ENCODE measurements at regions not wholly inside any gene's neighbourhood (a gene's known extent, or its start where the extent isn't known, plus 50 kb on each side); places are given as distances from the start of the nearest gene placed in this dataset.

DNA sequence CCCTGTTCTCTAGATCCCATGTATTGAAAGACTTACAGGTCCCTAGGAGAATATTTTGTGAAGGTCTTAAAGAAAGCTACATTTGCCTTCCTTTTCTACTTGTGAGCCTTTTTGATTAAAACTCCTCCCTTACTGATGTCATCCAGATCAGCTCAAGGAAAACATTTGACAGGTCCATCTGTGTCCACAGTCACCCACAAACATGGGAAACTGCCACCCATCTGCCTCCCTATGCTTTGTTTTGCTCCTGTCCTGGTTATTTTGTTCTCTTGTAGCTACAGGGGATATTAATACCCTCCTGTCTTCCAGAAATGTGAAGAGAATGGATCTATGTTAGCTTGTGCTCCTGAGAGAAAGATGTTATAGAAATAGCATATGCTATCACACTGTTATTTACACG lies 203.6 kb upstream of the GALNT5 start:
- TF ChIP-seq, protein P1, sequence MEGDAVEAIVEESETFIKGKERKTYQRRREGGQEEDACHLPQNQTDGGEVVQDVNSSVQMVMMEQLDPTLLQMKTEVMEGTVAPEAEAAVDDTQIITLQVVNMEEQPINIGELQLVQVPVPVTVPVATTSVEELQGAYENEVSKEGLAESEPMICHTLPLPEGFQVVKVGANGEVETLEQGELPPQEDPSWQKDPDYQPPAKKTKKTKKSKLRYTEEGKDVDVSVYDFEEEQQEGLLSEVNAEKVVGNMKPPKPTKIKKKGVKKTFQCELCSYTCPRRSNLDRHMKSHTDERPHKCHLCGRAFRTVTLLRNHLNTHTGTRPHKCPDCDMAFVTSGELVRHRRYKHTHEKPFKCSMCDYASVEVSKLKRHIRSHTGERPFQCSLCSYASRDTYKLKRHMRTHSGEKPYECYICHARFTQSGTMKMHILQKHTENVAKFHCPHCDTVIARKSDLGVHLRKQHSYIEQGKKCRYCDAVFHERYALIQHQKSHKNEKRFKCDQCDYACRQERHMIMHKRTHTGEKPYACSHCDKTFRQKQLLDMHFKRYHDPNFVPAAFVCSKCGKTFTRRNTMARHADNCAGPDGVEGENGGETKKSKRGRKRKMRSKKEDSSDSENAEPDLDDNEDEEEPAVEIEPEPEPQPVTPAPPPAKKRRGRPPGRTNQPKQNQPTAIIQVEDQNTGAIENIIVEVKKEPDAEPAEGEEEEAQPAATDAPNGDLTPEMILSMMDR (IDR thresholded peaks at IDR 0.05), result no peak
- DNase-seq (no peak), ATAC-seq (no peak)
- no peak overlapping the region for H3K4me3 ChIP-seq
- intact Hi-C loops (cut with DNase I), result no loop called here
- no peaks in the 10 kb centered on the region for H3K9me3 ChIP-seq
- H3K27ac ChIP-seq, result no peak overlapping the region
- no peaks in the 10 kb centered on the region for H3K27me3 ChIP-seq (ENCODE audit: low read depth)
- H3K36me3 ChIP-seq, result no peaks in the 10 kb centered on the region
- no peaks in the 10 kb centered on the region for H3K4me1 ChIP-seq

DNA sequence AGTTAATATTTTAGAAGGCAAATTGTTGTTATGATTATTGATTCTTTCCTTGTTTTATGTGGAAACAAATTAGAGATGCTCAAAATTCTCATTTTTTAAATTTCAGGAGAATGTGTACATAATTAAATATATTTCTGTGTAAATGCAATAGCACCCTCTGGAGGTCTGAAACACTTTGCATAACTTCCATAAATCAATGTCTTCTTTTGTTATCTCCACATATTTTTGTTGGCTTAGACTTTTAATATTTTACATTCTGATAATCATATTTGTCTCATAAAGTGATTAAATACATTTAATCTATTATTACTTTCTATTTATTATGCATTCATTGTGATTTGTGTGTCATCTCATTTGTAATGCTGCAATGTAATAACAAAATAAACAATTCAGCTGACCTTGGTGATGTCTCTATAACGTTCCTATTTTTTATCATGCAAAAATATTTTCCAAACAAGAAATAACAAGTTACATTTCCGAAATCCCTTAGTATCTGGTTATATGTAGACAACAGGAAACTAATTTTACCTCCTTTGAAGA lies 201.8 kb upstream of the GALNT5 start:
- intact Hi-C loops (cut with DNase I), result no loop called here
- no peaks in the 10 kb centered on the region for H3K27me3 ChIP-seq (ENCODE audit: low read depth)
- DNase-seq, result no peak
- TF ChIP-seq, protein P1 (IDR thresholded peaks at IDR 0.05), result peak; percentile 42
- no peak overlapping the region for H3K27ac ChIP-seq
- ATAC-seq, result no peak
- H3K36me3 ChIP-seq, result no peaks in the 10 kb centered on the region
- H3K9me3 ChIP-seq, result no peaks in the 10 kb centered on the region
- no peak overlapping the region for H3K4me3 ChIP-seq
- no peaks in the 10 kb centered on the region for H3K4me1 ChIP-seq

DNA sequence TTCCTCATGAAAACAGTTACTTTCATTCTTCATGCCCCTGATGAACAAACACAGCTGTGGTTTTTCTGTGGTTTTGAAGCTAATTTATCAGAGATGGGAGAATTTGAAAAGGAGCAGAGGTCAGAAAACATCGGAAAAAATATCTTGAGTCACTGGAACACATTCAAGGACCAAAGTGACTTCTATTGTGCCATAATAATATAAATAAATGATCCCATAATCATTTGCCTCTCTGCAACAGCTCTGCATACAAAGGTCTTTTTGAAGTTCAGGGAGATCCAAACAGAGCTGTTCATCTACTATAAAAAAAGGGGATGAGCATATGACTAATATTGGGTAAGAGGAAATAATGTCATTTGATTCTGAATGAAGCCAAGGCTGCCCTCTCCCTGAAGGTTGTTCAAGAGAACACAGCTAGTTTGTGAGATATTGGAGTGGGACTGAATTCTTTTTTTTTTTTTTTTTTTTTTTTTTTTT lies 201.3 kb upstream of the GALNT5 start:
- Histone ChIP-seq H3K27me3 (ENCODE audit: low read depth) (no peaks in the 10 kb centered on the region), H3K27ac (no peak overlapping the region), H3K36me3 (no peaks in the 10 kb centered on the region), H3K4me1 (no peaks in the 10 kb centered on the region), H3K9me3 (no peaks in the 10 kb centered on the region), H3K4me3 (no peak overlapping the region)
- TF ChIP-seq, protein P1 (IDR thresholded peaks at IDR 0.05), result no peak
- no peak for DNase-seq
- intact Hi-C loops (cut with DNase I), result no loop called here
- peak; percentile 52 to 69 for ATAC-seq

DNA sequence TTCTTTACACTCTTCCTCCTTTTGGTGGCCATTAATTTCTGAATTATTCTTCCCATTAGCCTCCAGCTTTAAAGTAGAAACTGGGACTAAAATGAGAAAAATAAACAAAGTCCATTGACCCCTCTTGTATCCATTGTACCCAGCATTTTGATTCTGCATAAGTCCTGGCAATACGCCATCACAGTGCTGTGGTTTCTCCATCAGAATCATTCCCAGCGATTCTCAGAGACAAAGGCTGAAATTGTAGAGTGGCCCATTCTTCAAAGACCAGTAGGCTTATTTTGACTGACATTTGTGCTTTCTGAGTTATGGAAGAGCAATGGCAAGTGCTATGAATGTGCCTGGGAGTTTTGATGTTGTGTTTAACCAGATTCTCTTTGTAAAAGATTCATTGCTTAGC lies 199.3 kb upstream of the GALNT5 start:
- no peaks in the 10 kb centered on the region for H3K9me3 ChIP-seq
- H3K4me3 ChIP-seq, result no peak overlapping the region
- DNase-seq (no peak), ATAC-seq (no peak)
- TF ChIP-seq, protein P1 (IDR thresholded peaks at IDR 0.05), result no peak
- H3K36me3 ChIP-seq, result no peaks in the 10 kb centered on the region
- H3K4me1 ChIP-seq, result no peaks in the 10 kb centered on the region
- H3K27ac ChIP-seq, result no peak overlapping the region
- intact Hi-C loops (cut with DNase I), result no loop called here
- H3K27me3 ChIP-seq (ENCODE audit: low read depth), result no peaks in the 10 kb centered on the region

DNA sequence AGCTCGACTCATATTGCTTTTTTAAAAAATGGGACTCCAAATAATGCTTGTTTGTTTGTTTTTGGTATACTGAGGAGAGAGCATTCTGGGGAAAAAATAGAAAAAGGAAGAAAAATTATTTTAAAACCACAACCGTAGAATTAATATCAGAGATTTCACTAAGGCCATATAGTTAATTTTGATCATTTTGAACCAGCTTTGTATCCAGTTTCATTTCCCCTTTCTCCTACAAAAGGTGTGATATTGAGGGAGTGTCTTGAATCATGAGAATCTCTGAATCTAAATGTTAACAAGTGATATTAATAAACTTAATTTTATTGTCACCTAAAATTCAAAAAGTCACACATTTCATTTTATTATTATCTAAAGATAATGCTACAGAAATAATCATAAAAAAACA lies 198.5 kb upstream of the GALNT5 start:
- TF ChIP-seq, protein P1 (IDR thresholded peaks at IDR 0.05), result no peak
- Histone ChIP-seq H3K27ac (no peak overlapping the region), H3K4me1 (no peaks in the 10 kb centered on the region), H3K27me3 (ENCODE audit: low read depth) (no peaks in the 10 kb centered on the region), H3K4me3 (no peak overlapping the region), H3K9me3 (no peaks in the 10 kb centered on the region), H3K36me3 (no peaks in the 10 kb centered on the region)
- intact Hi-C loops (cut with DNase I), result no loop called here
- ATAC-seq, result no peak
- DNase-seq, result no peak

All from lower lobe of right lung (tissue), 2 donors.